ENCODE measurements at regions not wholly inside any gene's neighbourhood (a gene's known extent, or its start where the extent isn't known, plus 50 kb on each side); places are given as distances from the start of the nearest gene placed in this dataset.

DNA sequence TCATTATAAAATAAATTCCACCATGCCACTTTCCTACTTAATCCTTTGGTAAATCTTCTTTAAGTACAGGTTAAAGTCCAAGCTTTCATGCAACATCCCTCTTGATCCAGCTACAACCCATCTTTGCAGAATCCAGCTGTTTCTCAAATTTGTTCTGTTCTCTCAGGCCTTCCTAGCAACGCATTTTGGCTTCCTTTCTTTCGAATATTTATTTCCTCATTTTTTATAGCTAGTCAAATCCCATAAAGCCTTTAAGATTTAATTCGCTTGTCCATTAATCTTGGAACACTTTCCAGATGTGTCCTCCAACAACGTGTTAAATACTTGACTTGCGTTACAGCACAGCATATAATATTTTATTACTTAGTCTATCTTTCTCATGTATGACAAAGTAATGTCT lies 600.1 kb upstream of the CHORDC1 start:
- TF ChIP-seq, protein P1, sequence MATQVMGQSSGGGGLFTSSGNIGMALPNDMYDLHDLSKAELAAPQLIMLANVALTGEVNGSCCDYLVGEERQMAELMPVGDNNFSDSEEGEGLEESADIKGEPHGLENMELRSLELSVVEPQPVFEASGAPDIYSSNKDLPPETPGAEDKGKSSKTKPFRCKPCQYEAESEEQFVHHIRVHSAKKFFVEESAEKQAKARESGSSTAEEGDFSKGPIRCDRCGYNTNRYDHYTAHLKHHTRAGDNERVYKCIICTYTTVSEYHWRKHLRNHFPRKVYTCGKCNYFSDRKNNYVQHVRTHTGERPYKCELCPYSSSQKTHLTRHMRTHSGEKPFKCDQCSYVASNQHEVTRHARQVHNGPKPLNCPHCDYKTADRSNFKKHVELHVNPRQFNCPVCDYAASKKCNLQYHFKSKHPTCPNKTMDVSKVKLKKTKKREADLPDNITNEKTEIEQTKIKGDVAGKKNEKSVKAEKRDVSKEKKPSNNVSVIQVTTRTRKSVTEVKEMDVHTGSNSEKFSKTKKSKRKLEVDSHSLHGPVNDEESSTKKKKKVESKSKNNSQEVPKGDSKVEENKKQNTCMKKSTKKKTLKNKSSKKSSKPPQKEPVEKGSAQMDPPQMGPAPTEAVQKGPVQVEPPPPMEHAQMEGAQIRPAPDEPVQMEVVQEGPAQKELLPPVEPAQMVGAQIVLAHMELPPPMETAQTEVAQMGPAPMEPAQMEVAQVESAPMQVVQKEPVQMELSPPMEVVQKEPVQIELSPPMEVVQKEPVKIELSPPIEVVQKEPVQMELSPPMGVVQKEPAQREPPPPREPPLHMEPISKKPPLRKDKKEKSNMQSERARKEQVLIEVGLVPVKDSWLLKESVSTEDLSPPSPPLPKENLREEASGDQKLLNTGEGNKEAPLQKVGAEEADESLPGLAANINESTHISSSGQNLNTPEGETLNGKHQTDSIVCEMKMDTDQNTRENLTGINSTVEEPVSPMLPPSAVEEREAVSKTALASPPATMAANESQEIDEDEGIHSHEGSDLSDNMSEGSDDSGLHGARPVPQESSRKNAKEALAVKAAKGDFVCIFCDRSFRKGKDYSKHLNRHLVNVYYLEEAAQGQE (IDR thresholded peaks at IDR 0.05; ENCODE audit: insufficient read depth in 1 of 2, low read depth in 2 of 2, low read length in 1 of 2), result no peak
- TF ChIP-seq, protein P2, sequence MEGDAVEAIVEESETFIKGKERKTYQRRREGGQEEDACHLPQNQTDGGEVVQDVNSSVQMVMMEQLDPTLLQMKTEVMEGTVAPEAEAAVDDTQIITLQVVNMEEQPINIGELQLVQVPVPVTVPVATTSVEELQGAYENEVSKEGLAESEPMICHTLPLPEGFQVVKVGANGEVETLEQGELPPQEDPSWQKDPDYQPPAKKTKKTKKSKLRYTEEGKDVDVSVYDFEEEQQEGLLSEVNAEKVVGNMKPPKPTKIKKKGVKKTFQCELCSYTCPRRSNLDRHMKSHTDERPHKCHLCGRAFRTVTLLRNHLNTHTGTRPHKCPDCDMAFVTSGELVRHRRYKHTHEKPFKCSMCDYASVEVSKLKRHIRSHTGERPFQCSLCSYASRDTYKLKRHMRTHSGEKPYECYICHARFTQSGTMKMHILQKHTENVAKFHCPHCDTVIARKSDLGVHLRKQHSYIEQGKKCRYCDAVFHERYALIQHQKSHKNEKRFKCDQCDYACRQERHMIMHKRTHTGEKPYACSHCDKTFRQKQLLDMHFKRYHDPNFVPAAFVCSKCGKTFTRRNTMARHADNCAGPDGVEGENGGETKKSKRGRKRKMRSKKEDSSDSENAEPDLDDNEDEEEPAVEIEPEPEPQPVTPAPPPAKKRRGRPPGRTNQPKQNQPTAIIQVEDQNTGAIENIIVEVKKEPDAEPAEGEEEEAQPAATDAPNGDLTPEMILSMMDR (IDR thresholded peaks at IDR 0.05), result no peak
- TF ChIP-seq POLR2AphosphoS5 (IDR thresholded peaks at IDR 0.05; ENCODE audit: low read depth, low read length) (no peak), TCF7L2 (IDR thresholded peaks at IDR 0.05; ENCODE audit: low read depth, low read length) (no peak)
